ENCODE measurements at regions not wholly inside any gene's neighbourhood (a gene's known extent, or its start where the extent isn't known, plus 50 kb on each side); places are given as distances from the start of the nearest gene placed in this dataset.

DNA sequence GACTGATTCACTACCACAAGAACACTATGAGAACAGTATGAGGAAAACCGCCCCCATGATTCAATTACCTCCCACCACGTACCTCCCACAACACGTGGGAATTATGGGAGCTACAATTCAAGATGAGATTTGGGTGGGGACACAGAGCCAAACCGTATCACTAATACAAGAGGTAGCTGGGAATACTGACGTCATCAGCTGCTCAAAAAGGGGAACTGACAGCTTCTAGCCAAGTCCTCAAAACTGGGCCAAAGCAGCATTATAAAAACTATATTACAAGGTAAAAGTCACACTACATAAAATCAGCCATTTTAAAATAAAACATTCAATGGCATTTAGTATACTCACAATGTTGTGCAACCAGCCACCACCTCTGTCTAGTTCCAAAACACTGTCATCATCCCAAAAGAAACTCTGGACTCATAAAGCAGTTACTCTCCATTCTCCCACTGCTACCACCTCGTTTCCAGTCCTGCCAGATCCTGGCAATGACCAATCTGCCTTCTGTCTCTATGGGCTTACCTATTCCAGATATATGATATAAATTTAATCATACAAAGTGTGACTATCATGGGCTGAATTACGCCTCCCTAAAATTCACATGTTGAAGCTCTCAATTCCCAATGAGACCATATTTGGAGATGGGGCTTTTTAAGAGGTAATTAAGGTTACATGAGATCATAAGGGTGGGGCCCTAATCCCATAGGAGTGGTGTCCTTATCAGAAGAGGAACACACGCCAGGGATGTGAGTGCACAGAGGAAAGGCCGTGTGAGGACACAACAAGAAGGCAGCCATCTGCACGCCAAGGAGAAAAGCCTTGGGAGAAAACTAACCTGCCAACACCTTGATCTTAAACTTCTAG lies 192.1 kb downstream of the SETD4 start:
- intact Hi-C loops (cut with DNase I; ENCODE audit: low total_unique reads) (no loop called here), in situ Hi-C loops (cut with MboI; ENCODE audit: low sequenced_read_pairs in 4 of 4) (no loop called here)
- Histone ChIP-seq H3K36me3 (no peaks in the 10 kb centered on the region), H3K9me3 (no peaks in the 10 kb centered on the region), H3K27ac (no peak overlapping the region), H3K4me1 (no peaks in the 10 kb centered on the region), H3K27me3 (no peaks in the 10 kb centered on the region), H3K4me3 (no peak overlapping the region)
- no peak for DNase-seq
- no peak for TF ChIP-seq POLR2A (IDR thresholded peaks at IDR 0.05)
- TF ChIP-seq, protein P1, sequence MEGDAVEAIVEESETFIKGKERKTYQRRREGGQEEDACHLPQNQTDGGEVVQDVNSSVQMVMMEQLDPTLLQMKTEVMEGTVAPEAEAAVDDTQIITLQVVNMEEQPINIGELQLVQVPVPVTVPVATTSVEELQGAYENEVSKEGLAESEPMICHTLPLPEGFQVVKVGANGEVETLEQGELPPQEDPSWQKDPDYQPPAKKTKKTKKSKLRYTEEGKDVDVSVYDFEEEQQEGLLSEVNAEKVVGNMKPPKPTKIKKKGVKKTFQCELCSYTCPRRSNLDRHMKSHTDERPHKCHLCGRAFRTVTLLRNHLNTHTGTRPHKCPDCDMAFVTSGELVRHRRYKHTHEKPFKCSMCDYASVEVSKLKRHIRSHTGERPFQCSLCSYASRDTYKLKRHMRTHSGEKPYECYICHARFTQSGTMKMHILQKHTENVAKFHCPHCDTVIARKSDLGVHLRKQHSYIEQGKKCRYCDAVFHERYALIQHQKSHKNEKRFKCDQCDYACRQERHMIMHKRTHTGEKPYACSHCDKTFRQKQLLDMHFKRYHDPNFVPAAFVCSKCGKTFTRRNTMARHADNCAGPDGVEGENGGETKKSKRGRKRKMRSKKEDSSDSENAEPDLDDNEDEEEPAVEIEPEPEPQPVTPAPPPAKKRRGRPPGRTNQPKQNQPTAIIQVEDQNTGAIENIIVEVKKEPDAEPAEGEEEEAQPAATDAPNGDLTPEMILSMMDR (IDR thresholded peaks at IDR 0.05 in 4 of 5, conservative IDR thresholded peaks at IDR 0.05 in 1 of 5): no peak
- no peak for ATAC-seq

DNA sequence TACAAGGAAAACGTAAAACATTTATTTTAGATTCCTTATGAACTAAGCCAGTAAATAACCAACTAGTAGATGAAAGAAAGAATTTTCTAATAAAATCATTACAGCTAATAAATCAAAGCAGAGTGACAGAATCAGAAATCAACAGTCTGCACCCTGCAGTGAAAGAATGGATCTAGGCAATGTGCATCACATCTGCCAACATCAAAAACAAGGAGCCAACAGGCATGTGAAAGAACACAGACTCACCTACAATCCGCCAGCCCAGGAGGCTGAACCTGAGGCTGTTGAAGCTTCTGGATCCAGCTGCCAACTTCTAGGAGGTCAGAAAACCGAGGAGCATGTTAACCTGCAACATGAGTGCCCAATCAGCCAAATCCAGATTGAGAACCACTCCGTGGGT lies 196.3 kb downstream of the SETD4 start:
- intact Hi-C loops (cut with DNase I; ENCODE audit: low total_unique reads): no loop called here
- Histone ChIP-seq H3K4me3 (no peak overlapping the region), H3K27ac (no peak overlapping the region), H3K4me1 (no peaks in the 10 kb centered on the region), H3K27me3 (no peaks in the 10 kb centered on the region), H3K36me3 (no peaks in the 10 kb centered on the region), H3K9me3 (no peaks in the 10 kb centered on the region)
- DNase-seq (no peak), ATAC-seq (no peak)
- no peak for TF ChIP-seq POLR2A (IDR thresholded peaks at IDR 0.05)
- TF ChIP-seq, protein P1 (IDR thresholded peaks at IDR 0.05 in 4 of 5, conservative IDR thresholded peaks at IDR 0.05 in 1 of 5): no peak
- in situ Hi-C loops (cut with MboI; ENCODE audit: low sequenced_read_pairs in 4 of 4): no loop called here

DNA sequence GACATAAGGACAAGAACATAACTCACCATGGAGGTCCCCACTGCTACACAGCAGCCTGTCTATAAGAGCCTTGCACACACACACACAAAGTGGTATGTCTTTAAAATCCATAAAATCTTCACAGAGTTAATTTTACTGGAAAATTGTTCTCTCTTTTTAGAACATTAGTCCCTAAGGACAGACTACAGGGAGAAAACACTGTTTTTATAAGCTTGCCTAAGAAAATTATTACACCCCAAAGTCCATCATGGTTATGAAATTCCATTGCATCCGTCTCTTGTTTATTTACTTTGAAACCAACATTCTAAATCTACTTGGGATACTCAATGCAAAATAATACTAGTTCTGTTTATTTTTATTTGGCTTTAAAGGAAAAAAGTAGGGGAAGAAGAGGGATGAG lies 197.4 kb downstream of the SETD4 start:
- H3K27ac ChIP-seq: peak overlapping the region in 1 of 4 donors; percentile 33
- no peaks in the 10 kb centered on the region for H3K9me3 ChIP-seq
- no peaks in the 10 kb centered on the region for H3K27me3 ChIP-seq
- intact Hi-C loops (cut with DNase I; ENCODE audit: low total_unique reads): no loop called here
- H3K4me1 ChIP-seq: no peaks in the 10 kb centered on the region
- in situ Hi-C loops (cut with MboI; ENCODE audit: low sequenced_read_pairs in 4 of 4): no loop called here
- DNase-seq (no peak), ATAC-seq (peak; percentile 36 to 62)
- no peak overlapping the region for H3K4me3 ChIP-seq
- TF ChIP-seq, protein P1 (IDR thresholded peaks at IDR 0.05 in 4 of 5, conservative IDR thresholded peaks at IDR 0.05 in 1 of 5): no peak
- no peak for TF ChIP-seq POLR2A (IDR thresholded peaks at IDR 0.05)
- H3K36me3 ChIP-seq: no peaks in the 10 kb centered on the region

DNA sequence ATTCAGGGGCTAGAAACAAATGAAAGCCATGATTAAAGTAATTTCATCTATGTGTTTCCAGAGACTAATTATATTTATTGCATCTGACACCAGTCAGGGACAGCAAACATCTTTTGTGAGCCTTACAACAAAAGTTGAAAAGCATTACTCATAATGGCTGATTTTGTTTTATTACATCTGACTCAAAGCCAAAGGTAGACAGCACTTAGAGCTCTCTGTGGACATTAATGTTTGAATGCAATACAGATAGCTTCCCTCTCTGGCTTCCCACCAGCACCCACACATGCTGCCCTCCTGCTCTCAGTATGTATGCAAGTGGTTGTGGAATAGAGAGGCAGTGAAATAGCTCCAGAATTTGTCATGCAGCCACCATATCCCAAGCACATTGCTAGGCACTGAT lies 198.7 kb downstream of the SETD4 start:
- intact Hi-C loops (cut with DNase I; ENCODE audit: low total_unique reads) (no loop called here), in situ Hi-C loops (cut with MboI; ENCODE audit: low sequenced_read_pairs in 4 of 4) (no loop called here)
- DNase-seq: no peak
- no peak for ATAC-seq
- Histone ChIP-seq H3K27me3 (no peaks in the 10 kb centered on the region), H3K4me3 (no peak overlapping the region), H3K4me1 (no peaks in the 10 kb centered on the region), H3K9me3 (no peaks in the 10 kb centered on the region), H3K36me3 (no peaks in the 10 kb centered on the region), H3K27ac (no peak overlapping the region)
- TF ChIP-seq, protein P1 (IDR thresholded peaks at IDR 0.05 in 4 of 5, conservative IDR thresholded peaks at IDR 0.05 in 1 of 5): no peak
- no peak for TF ChIP-seq POLR2A (IDR thresholded peaks at IDR 0.05)
